Glomerular endothelial cell (primary cell): ENCODE measurements at regions not wholly inside any gene's neighbourhood (a gene's known extent, or its start where the extent isn't known, plus 50 kb on each side); places are given as distances from the start of the nearest gene placed in this dataset.
A peak's percentile ranks its signal among the peaks of the same experiment; 100 is the strongest.

Source experiments
- DNase-seq: peaks from one replicate; pipeline ENCODE4 v3.0.0-alpha.2; 2011; ENCODE audit warnings: low read depth, low spot score; ENCODE audit errors: extremely low read depth

DNA sequence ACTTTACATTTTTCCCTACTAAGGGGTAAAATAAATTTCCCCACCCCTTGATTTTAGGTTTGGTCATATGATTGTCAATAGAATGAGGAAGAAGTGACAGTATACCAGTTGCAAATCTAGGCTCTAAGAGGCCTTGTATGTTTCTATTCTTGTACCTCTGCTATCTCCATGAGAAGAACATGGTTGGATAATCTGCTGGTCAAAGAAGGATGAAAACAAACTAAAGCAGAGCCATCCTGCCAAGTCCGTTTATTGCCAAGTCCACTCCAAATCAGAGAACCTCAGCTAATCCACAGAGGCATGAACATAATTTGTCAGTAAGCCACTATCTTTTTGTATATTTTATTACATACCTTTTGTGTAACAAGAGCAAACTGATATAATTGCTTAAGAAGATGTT lies 98.0 kb downstream of the CRPPA start:
- no peak for DNase-seq

- no peak for DNase-seq
These were observed 101.2 kb downstream of the CRPPA start for GRCh38 chr7:16320099-16320660.

DNA sequence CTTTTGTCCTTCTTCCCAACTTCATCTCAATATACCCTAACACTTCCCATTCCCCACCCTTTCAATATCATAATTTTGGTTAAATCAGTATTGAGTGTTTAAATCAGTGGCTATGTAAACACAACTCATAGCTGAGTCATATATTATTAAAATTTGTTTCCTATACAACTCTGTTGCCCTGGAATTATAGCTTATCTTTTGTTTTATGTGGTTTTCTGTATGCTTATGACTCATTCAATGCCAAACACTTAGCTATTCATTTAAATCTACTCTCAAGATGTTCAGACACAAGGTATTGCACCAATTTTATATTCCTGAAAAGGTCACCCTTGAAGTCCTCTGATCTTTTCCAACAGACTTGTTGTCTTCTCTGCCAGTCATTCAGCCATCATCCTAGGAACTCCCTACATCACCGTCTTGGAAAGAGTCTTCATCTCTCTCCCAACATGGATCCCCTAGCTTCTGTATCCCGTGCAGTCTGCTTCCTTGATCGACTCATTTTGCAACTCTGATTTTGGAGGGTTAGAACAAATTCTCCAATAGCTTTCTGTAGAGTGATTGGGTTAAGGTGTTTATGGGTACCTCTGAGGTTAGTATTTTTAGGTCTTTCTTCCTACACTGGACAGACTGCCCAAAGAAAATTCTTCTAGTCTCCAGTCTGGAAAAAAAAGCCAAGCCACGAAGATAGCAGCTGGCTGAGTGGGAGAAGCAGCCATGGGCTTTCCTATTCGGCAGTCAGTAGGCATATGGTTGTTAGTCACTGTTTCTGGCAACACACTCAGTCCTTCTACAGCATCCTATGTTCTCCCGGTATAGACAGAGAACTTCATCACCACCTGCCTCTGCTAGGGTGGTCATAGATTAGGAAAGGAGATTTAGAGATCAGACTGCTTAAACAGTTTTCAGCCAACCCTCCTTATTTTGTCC lies 102.1 kb downstream of the CRPPA start:
- DNase-seq: peak; percentile 12

- DNase-seq: no peak
These were observed 102.9 kb downstream of the CRPPA start for GRCh38 chr7:16318463-16318862.

DNA sequence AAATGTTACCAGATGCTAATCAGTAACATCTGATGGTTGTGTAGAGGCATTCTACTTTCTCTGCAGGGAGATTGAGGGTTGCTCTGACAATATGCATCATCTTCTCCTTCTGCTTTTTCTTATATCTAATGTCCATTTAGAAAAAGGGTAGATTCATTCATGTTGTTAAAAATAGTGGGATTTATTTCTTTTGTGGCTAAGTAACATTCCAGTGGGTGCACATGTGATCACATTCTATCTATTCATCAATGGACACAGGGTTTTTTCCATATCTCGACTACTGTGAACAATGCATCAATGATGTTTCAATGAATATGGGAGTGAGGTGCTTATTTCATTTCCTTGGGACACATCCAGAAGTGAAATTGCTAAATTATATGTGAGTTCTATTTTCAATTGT lies 103.9 kb downstream of the CRPPA start:
- DNase-seq: no peak

GRCh38 chr7:16315280-16315679 lies 106.1 kb downstream of the CRPPA start:
- DNase-seq: no peak

DNA sequence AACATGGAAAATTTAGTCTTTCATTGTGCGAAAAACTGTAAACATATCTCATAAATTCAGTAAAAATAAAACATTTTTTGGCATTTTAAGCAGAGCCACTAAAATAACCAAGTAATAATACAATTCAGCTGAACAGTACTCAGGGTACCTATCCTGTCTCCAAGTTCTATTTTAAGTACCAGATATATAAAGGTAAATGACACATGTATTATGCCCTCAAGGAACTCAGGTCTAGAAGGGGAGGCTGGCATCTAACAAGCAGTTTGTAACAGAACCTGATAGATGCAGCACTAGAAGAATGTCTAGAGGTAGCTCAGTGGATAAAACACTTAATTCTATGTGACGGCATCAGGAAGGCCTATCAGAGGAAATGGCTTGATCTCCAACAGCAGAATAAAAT lies 112.2 kb downstream of the CRPPA start:
- DNase-seq: no peak

- no peak for DNase-seq
These were observed 120.0 kb downstream of the CRPPA start for GRCh38 chr7:16301291-16301690.

DNA sequence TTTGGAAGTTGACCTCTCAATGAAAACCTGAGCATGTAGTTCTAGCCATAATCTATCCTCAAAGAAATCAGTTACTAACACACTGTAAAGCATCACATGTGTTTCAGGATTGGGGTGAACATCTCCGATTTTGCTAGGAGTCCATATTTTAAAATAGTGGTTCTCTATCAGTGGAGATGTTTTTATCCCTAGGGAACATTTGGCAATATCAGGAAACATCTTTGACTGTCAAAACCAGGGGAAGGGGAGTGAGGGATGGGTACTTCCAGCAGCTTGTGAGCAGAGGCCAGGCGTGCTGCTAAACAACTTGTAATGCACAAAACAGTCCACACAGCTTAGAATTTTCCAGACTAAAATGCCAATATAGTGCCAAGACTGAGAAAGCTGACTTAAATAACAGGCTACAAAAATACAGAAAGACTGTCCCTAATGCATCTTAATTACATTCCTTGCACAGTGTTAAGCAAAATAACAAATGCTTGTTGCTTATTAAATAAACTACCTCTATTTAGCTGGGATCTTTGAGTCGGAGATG lies 120.9 kb downstream of the CRPPA start:
- DNase-seq: no peak

GRCh38 chr7:16299853-16300252 lies 121.5 kb downstream of the CRPPA start:
- DNase-seq: no peak

GRCh38 chr7:16298221-16298620 lies 123.1 kb downstream of the CRPPA start:
- no peak for DNase-seq

DNA sequence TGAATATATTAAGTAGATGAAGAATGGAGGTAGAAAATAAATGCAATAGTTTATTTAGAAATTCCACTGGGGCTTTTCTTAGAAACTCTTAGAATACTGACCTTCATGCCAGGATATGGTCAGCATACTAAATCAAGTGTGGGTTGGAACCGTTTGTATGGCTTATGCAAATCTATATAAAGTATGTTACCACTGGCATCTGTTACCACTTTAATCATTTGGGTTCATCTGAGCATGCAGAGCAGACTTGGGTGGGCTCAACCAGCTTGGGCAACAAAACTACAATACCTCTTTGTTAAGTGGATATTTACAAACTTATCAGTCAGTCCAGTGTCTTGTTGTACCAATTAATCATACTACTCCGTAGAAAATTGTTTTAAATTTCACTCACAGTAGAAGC lies 125.8 kb downstream of the CRPPA start:
- DNase-seq: no peak

GRCh38 chr7:16293669-16294425 lies 127.5 kb downstream of the CRPPA start:
- DNase-seq: no peak

DNA sequence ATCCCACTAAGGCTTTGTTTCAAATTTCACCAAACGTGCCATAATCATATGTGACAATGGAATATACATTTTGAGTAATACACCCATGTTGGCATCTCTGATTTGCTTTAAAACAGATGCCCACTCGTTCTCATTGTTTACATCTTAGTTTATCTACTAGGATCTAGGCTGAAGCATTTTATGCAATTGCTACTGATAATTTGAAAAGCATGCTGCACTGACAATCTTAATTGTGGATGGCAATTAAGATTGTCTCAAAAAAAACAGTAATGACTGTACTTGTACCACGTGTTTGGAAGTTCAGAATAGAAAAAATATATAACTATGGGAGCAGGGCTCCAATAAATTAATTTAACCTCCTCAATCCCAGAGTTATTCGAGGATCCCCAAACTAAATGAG lies 136.8 kb downstream of the CRPPA start:
- DNase-seq: no peak

GRCh38 chr7:16278167-16278787 lies 143.1 kb downstream of the CRPPA start:
- no peak for DNase-seq

DNA sequence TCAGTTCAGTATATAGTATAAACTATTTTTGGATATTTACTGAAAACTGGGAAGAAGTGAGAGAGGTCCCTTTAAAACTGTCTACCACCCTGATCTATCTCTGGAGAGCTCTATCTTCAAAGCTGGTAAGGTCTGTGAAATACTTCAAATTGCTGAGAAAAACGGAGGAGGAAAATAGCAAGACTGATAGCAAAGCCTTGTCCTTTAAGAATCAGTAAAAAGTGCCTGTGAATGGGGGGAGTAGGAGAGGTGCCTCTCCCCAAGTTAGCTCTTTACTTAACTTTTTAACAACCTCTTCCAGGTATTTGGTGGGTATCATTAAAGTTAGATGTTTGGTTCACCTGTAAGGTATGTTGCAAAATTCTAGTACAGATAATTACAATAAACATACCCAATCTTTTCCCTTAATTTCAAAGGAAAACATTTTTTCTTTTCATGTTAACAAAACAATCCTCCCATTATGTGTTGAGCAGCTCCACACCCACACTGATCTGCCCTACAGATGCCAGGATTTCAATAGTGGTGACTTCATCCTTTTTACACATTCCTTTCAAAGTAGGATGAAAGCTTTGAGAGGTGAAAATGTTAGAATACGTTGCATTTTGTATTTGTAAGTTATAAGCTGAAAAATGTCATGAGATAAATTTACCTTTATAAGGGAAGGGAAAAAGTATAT lies 149.2 kb downstream of the CRPPA start:
- no peak for DNase-seq

DNA sequence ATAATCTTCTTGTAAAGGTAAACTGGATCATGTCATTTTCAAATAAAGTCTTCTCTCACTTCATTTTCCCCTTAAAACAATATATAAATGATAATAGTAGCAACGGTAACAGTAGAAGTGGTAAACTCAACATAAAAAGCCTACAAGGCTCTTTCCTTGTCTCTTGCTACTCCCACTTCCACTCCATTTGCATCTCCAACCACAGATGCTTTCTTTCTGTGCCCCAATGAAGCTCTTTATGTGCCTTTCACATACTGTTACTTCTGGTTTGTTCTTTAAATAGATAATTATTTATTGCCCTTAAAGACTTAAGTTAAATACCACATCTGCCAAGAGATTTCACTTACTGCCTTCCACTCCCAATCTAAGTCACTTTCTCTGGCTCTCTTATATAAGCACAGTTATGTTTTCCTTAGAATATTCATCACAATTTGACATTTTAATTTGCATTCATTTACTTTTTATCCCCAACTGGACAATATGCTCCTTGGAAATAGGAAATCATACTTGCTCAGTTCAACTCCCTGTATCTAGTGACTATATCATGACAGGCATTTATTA lies 149.9 kb downstream of the CRPPA start:
- no peak for DNase-seq

- DNase-seq: no peak
These were observed 150.5 kb downstream of the CRPPA start for GRCh38 chr7:16270844-16271243.

DNA sequence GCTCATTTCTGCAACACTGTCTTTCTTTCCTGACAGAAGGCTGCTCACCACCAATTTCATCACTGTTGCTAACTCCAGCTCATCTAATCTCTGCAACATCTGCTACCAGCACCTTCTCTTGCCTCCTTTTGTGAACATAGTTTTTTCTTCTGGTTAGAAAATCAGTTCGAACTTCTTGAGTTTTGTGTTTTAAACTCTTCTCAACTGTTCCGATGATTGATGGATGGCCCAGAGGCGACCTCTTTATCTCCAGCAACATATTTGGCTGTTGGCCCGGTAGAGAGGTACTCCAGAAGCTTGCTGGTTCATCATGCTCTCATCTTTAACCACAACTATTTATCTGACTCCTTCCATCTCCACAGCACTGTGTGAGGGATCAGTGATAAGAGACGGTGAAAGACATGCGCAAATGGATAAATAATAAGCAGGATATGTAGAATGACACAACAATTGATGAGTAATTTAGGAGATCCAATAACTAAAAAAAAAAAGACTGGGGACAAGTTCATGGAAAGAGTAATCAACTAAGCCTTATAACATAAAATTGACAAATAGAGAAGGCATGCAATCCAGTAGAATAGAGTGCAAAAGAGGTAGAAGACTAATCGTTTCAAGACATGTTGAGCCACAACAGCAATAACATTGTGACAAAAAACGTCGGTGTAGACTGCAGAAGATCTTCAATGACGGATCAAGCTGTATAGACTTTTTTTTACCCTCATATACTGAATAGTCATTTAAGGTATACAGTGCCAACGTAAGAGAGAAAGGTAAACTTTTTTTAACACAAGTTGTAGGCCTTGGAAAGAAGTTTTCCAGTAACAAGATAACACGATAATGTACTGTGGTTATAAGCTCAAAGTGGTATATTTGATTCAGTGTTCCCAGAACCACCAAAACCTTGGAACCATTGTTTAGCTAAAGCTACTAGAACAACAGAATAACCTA lies 152.2 kb downstream of the CRPPA start:
- no peak for DNase-seq
